Neural progenitor cell (in vitro differentiated cells): ENCODE measurements at regions not wholly inside any gene's neighbourhood (a gene's known extent, or its start where the extent isn't known, plus 50 kb on each side); places are given as distances from the start of the nearest gene placed in this dataset.

Source experiments
- DNase-seq: peaks from one replicate; pipeline ENCODE4 v3.0.0-alpha.2; 2016; ENCODE audit warnings: low spot score
- H2AFZ ChIP-seq: fragments of 200-600 bp; sonication (generic); replicated peaks from 2 replicates; pipeline ENCODE4 v1.6.1; 2016; ENCODE audit warnings: antibody characterized with exemption
- H3F3A ChIP-seq: fragments of 200-600 bp; sonication (generic); 2 replicates; pipeline ENCODE4 v1.6.1; 2016; ENCODE audit warnings: antibody characterized with exemption, low read depth
- H3K27ac ChIP-seq: fragments of 200-600 bp; sonication (generic); 2 replicates; pipeline ENCODE4 v1.5.1; 2016; ENCODE audit warnings: mild to moderate bottlenecking
- H3K27me3 ChIP-seq: fragments of 200-600 bp; sonication (generic); 2 replicates; pipeline ENCODE4 v1.6.1; 2016; ENCODE audit warnings: mild to moderate bottlenecking, moderate library complexity
- H3K36me3 ChIP-seq: fragments of 200-600 bp; sonication (generic); 2 replicates; pipeline ENCODE4 v1.5.1; 2016
- H3K4me1 ChIP-seq: fragments of 200-600 bp; sonication (generic); 2 replicates; pipeline ENCODE4 v1.6.1; 2016; ENCODE audit warnings: mixed run types
- H3K4me2 ChIP-seq: fragments of 200-600 bp; sonication (generic); 2 replicates; pipeline ENCODE4 v1.6.1; 2016
- H3K4me3 ChIP-seq: fragments of 200-600 bp; sonication (generic); 2 replicates; pipeline ENCODE4 v1.5.1; 2016
- H3K79me2 ChIP-seq: fragments of 200-600 bp; sonication (generic); 2 replicates; pipeline ENCODE4 v1.6.1; 2016; ENCODE audit warnings: low read depth
- H3K9ac ChIP-seq: fragments of 200-600 bp; sonication (generic); 2 replicates; pipeline ENCODE4 v1.6.1; 2016
- H3K9me3 ChIP-seq: fragments of 200-600 bp; sonication (generic); 2 replicates; pipeline ENCODE4 v1.5.1; 2016; ENCODE audit warnings: low read depth
- H4K20me1 ChIP-seq: fragments of 200-600 bp; sonication (generic); 2 replicates; pipeline ENCODE4 v1.6.1; 2016; ENCODE audit warnings: low read depth
- H3K27ac Mint-ChIP-seq: 3 replicates; pipeline ENCODE4 v1.8.0; 2021; ENCODE audit warnings: mixed read lengths
- H3K27me3 Mint-ChIP-seq: 2 replicates; pipeline ENCODE4 v1.8.0; 2022; ENCODE audit warnings: low read depth, mild to moderate bottlenecking, inconsistent platforms, moderate library complexity, mixed read lengths; ENCODE audit not compliant: insufficient read depth
- H3K36me3 Mint-ChIP-seq: 3 replicates; pipeline ENCODE4 v1.8.0; 2021; ENCODE audit warnings: mixed read lengths
- H3K4me1 Mint-ChIP-seq: 3 replicates; pipeline ENCODE4 v1.8.0; 2021; ENCODE audit warnings: mixed read lengths
- H3K4me3 Mint-ChIP-seq: 3 replicates; pipeline ENCODE4 v1.8.0; 2021; ENCODE audit warnings: mild to moderate bottlenecking, moderate library complexity, mixed read lengths
- H3K9me3 Mint-ChIP-seq: 3 replicates; pipeline ENCODE4 v1.8.0; 2020; ENCODE audit warnings: mixed read lengths
- CTCF ChIP-seq: fragments of 200-600 bp; sonication (generic); IDR thresholded peaks from 2 replicates; pipeline ENCODE4 v1.5.1; 2017; ENCODE audit warnings: antibody characterized with exemption, mild to moderate bottlenecking
- EZH2 ChIP-seq: fragments of 200-600 bp; sonication (generic); IDR thresholded peaks from 2 replicates; pipeline ENCODE4 v1.6.1; 2017; ENCODE audit warnings: antibody characterized with exemption, mild to moderate bottlenecking, moderate library complexity
- EZH2phosphoT487 ChIP-seq: fragments of 200-600 bp; sonication (generic); IDR thresholded peaks from 2 replicates; pipeline ENCODE4 v1.6.1; 2017; ENCODE audit warnings: antibody characterized with exemption

- Histone ChIP-seq H3K27ac (no peak overlapping the region), H3K36me3 (no peaks in the 10 kb centered on the region), H3K27me3 (no peaks in the 10 kb centered on the region), H3F3A (no peaks in the 10 kb centered on the region), H3K4me3 (no peak overlapping the region), H3K4me1 (peaks cover 10% of the 10 kb centered on the region), H4K20me1 (no peaks in the 10 kb centered on the region), H2AFZ (no peak overlapping the region), H3K4me2 (no peak overlapping the region), H3K9me3 (no peaks in the 10 kb centered on the region), H3K79me2 (no peaks in the 10 kb centered on the region), H3K9ac (no peak overlapping the region)
- peaks cover 24% of the 10 kb centered on the region for H3K4me1 Mint-ChIP-seq
- peaks cover 11% of the 10 kb centered on the region for H3K9me3 Mint-ChIP-seq
- peaks cover 10% of the 10 kb centered on the region for H3K27me3 Mint-ChIP-seq
- H3K27ac Mint-ChIP-seq: no peak overlapping the region
- TF ChIP-seq CTCF: no peak
- no peak for TF ChIP-seq EZH2
- no peak for TF ChIP-seq EZH2phosphoT487
- DNase-seq: no peak
- H3K4me3 Mint-ChIP-seq: no peak overlapping the region
- H3K36me3 Mint-ChIP-seq: peaks cover 2% of the 10 kb centered on the region
These were observed 482.2 kb upstream of the GOT2 start for GRCh38 chr16:59216291-59216690.

GRCh38 chr16:59214455-59214854 lies 480.3 kb upstream of the GOT2 start:
- H3K4me2 ChIP-seq: no peak overlapping the region
- Mint-ChIP-seq H3K4me3 (no peak overlapping the region), H3K4me1 (peaks cover 27% of the 10 kb centered on the region), H3K36me3 (peaks cover 2% of the 10 kb centered on the region), H3K27me3 (peaks cover 13% of the 10 kb centered on the region), H3K27ac (no peak overlapping the region), H3K9me3 (peaks cover 11% of the 10 kb centered on the region)
- H3K4me1 ChIP-seq: peaks cover 16% of the 10 kb centered on the region
- peaks cover 7% of the 10 kb centered on the region for H4K20me1 ChIP-seq
- no peaks in the 10 kb centered on the region for H3K36me3 ChIP-seq
- no peak overlapping the region for H2AFZ ChIP-seq
- no peak for TF ChIP-seq CTCF
- TF ChIP-seq EZH2phosphoT487: no peak
- TF ChIP-seq EZH2: no peak
- H3K27ac ChIP-seq: no peak overlapping the region
- no peaks in the 10 kb centered on the region for H3K79me2 ChIP-seq
- peaks cover 15% of the 10 kb centered on the region for H3F3A ChIP-seq
- H3K27me3 ChIP-seq: no peaks in the 10 kb centered on the region
- no peaks in the 10 kb centered on the region for H3K9me3 ChIP-seq
- no peak for DNase-seq
- no peak overlapping the region for H3K4me3 ChIP-seq
- H3K9ac ChIP-seq: no peak overlapping the region

GRCh38 chr16:59213952-59214351 lies 479.8 kb upstream of the GOT2 start:
- Histone ChIP-seq H3K27ac (no peak overlapping the region), H4K20me1 (peaks cover 7% of the 10 kb centered on the region), H3K9ac (no peak overlapping the region), H2AFZ (no peak overlapping the region), H3F3A (peaks cover 15% of the 10 kb centered on the region), H3K79me2 (no peaks in the 10 kb centered on the region), H3K4me3 (no peak overlapping the region), H3K4me2 (no peak overlapping the region), H3K36me3 (no peaks in the 10 kb centered on the region), H3K4me1 (peaks cover 16% of the 10 kb centered on the region), H3K27me3 (no peaks in the 10 kb centered on the region), H3K9me3 (no peaks in the 10 kb centered on the region)
- Mint-ChIP-seq H3K27me3 (peaks cover 17% of the 10 kb centered on the region), H3K27ac (no peak overlapping the region), H3K4me3 (no peak overlapping the region), H3K9me3 (peaks cover 12% of the 10 kb centered on the region), H3K36me3 (peaks cover 2% of the 10 kb centered on the region), H3K4me1 (peaks cover 24% of the 10 kb centered on the region)
- no peak for DNase-seq
- TF ChIP-seq EZH2phosphoT487 (no peak), EZH2 (no peak), CTCF (no peak)
